ENCODE measurements at regions not wholly inside any gene's neighbourhood (a gene's known extent, or its start where the extent isn't known, plus 50 kb on each side); places are given as distances from the start of the nearest gene placed in this dataset.
A peak's percentile ranks its signal among the peaks of the same experiment; 100 is the strongest.

DNA sequence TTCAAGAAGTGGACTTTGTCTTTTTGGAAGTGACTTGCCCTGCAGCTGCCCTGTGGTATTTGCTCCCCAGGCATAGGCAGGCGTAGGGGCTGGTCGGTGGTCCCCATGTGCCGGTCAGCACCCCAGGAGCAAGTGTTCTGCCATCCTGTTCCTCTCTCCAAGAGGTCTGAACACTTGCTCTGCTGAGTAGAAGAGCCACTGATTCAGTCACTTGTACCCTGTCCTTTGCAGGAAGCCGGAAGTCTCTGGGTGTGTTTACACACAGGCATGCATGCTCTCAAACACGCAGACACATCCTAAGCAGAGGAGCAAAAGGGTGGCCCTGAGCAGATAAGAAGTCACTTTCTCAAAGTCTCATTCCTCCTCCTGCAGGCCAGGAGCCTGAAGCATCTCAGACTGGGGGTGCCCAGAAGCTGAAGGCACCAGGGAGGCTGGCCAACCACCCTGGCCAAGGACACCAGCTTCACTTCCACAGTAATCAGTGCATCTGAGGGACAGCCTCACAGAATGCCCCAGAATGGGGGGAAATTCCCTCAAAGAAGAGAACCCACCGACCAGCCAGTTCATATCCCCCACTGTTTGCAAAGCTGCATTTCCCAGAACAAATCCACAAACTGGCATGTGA, 88.7 kb upstream of the POMGNT2 start:
- Histone ChIP-seq H3K4me1 (ENCODE audit: control insufficient read depth, insufficient read depth, low read length) (peaks cover 18% of the 10 kb centered on the region), H3K14ac (replicated peaks; ENCODE audit: low read depth, low read length) (peak overlapping the region; percentile 86), H2BK20ac (ENCODE audit: low read depth, low read length) (peak overlapping the region; percentile 96), H3K56ac (ENCODE audit: extremely low read depth, insufficient read depth, low read length) (peak overlapping the region; percentile 22; the same call in 1 of the 2 replicates), H3K9me1 (ENCODE audit: insufficient read depth, low read length) (peaks cover 27% of the 10 kb centered on the region), H2BK15ac (ENCODE audit: low read depth, low read length) (peak overlapping the region; percentile 86; the same call in 2 of the 3 replicates), H3K4me3 (ENCODE audit: insufficient read depth, low read depth, low read length) (no peak overlapping the region), H3K18ac (ENCODE audit: low read depth, low read length) (peak overlapping the region; percentile 17; the same call in 1 of the 2 replicates), H3K36me3 (ENCODE audit: control insufficient read depth, insufficient read depth, low read length) (no peaks in the 10 kb centered on the region), H3K9ac (ENCODE audit: low read depth, low read length) (no peak overlapping the region), H3K27ac (ENCODE audit: insufficient read depth, low read length) (no peak overlapping the region), H4K20me1 (ENCODE audit: insufficient read depth, low read length) (no peaks in the 10 kb centered on the region), H2AK5ac (ENCODE audit: low read depth, low read length) (peak overlapping the region; percentile 84), H4K91ac (ENCODE audit: insufficient read depth, low read depth, low read length) (peak overlapping the region; percentile 83), H4K5ac (ENCODE audit: low read depth, low read length) (peak overlapping the region; percentile 52; the same call in 1 of the 2 replicates), H2BK5ac (ENCODE audit: low read depth, low read length, poor library complexity, severe bottlenecking) (peak overlapping the region; percentile 64), H3K79me1 (ENCODE audit: low read depth in 1 of 2, low read length in 2 of 2) (peaks cover 0 to 12% of the 10 kb centered on the region in 2 experiments; a peak in 2 of 4 replicates), H2AK9ac (replicated peaks; ENCODE audit: low read depth, low read length, poor library complexity) (no peak overlapping the region), H3K4ac (ENCODE audit: low read depth, low read length) (peak overlapping the region; percentile 83), H2BK120ac (ENCODE audit: low read depth, low read length) (peak overlapping the region; percentile 98), H4K8ac (ENCODE audit: low read depth in 2 of 2, low read length in 2 of 2) (peak overlapping the region; percentile 41 to 91; a peak in 3 of 4 replicates), H3K27me3 (ENCODE audit: control insufficient read depth, insufficient read depth, low read length) (no peaks in the 10 kb centered on the region), H3K9me3 (ENCODE audit: control insufficient read depth, insufficient read depth, low read length) (peaks cover 5% of the 10 kb centered on the region; the same call in 1 of the 2 replicates), H3K4me2 (ENCODE audit: low read depth, low read length) (no peak overlapping the region), H2AFZ (replicated peaks; ENCODE audit: low read length, poor library complexity) (peak overlapping the region; percentile 84), H3K23ac (ENCODE audit: low read depth, low read length) (peak overlapping the region; percentile 84)
- TF ChIP-seq, protein P1, sequence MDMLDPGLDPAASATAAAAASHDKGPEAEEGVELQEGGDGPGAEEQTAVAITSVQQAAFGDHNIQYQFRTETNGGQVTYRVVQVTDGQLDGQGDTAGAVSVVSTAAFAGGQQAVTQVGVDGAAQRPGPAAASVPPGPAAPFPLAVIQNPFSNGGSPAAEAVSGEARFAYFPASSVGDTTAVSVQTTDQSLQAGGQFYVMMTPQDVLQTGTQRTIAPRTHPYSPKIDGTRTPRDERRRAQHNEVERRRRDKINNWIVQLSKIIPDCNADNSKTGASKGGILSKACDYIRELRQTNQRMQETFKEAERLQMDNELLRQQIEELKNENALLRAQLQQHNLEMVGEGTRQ (IDR thresholded peaks at IDR 0.05; ENCODE audit: low read depth, low read length): no peak
- TF ChIP-seq POLR2A (IDR thresholded peaks at IDR 0.05; ENCODE audit: low read depth, low read length) (no peak), NFE2L2 (IDR thresholded peaks at IDR 0.05; ENCODE audit: low read depth, low read length) (no peak), MAZ (IDR thresholded peaks at IDR 0.05; ENCODE audit: borderline replicate concordance, low read depth, low read length) (no peak), MAFK (IDR thresholded peaks at IDR 0.05; ENCODE audit: low read depth, low read length) (no peak), CHD1 (IDR thresholded peaks at IDR 0.05; ENCODE audit: low read depth, low read length) (no peak), FOS (IDR thresholded peaks at IDR 0.05; ENCODE audit: low read depth, low read length) (no peak), RAD21 (IDR thresholded peaks at IDR 0.05; ENCODE audit: low read length) (no peak), CEBPB (IDR thresholded peaks at IDR 0.05; ENCODE audit: low read depth, low read length) (no peak), MXI1 (IDR thresholded peaks at IDR 0.05; ENCODE audit: borderline replicate concordance, low read depth, low read length) (no peak), BHLHE40 (IDR thresholded peaks at IDR 0.05; ENCODE audit: low read depth, low read length) (no peak)
- in situ Hi-C loops (cut with MboI; ENCODE audit: low sequenced_read_pairs) (no loop called here), intact Hi-C loops (cut with micrococcal nuclease) (no loop called here), dilution Hi-C loops (cut with HindIII; ENCODE audit: low sequenced_read_pairs, unreplicated experiment) (no loop called here)
- WGBS, 2 experiments (ENCODE audit: extremely low coverage in 2 of 2, insufficient read length in 1 of 2): 100% methylated on average over 3 of the region's 6 CpGs; no CpG with 5 or more reads in 1 of the 2 experiments
- BruUV-seq (replicated peaks): no TSS peak
- ATAC-seq (ENCODE audit: low read depth) (peak; percentile 38), DNase-seq (no peak)
- ChIA-PET CTCF (interaction anchor here (0.7 to 1.0 kb wide), 2 partner anchors 8 to 233 kb away, joined by 3 read pairs; no protein-coding TSS in a partner anchor), POLR2A (ENCODE audit: unreplicated experiment) (no interaction called here)

Measured in IMR-90 (cell line).